ENCODE measurements at regions not wholly inside any gene's neighbourhood (a gene's known extent, or its start where the extent isn't known, plus 50 kb on each side); places are given as distances from the start of the nearest gene placed in this dataset.
"Not testable (repeated sequence)": the region's sequence is repeated elsewhere in the genome, so short reads cannot be mapped to it uniquely, and the experiment has no call there.

GRCh38 chr9:38153152-38153909 lies 84.3 kb upstream of the SHB start:
- DNase-seq: no peak

GRCh38 chr9:38149647-38150046 lies 80.6 kb upstream of the SHB start:
- DNase-seq: no peak

DNA sequence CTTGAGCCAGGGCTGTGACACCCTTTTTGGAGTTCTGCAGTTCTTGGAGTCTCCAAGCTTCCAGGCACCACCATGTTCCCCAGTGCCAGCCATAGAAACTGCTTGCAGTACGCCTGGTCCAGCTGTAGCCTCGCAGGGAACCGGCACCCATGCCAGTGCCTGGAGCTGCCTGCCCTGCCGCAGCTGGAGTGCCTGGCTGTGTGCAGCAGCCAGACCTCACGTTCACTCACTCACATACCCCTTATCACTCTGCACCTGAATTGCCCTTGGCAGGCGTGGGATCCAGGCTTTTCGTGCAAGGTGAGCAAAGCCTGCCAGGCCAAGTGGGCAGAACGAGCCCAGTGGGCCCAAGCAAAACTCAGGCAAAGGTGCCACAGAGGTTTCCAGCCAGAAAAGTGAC lies 77.8 kb upstream of the SHB start:
- DNase-seq: no peak

GRCh38 chr9:38145526-38146053 lies 76.6 kb upstream of the SHB start:
- no peak for DNase-seq

- no peak for DNase-seq
Observed at GRCh38 chr9:38144421-38144820, 75.4 kb upstream of the SHB start.

GRCh38 chr9:38141746-38142591 lies 72.9 kb upstream of the SHB start:
- DNase-seq: no peak

GRCh38 chr9:38138276-38138675 lies 69.2 kb upstream of the SHB start:
- DNase-seq: no peak

GRCh38 chr9:38137342-38137741 lies 68.3 kb upstream of the SHB start:
- no peak for DNase-seq

DNA sequence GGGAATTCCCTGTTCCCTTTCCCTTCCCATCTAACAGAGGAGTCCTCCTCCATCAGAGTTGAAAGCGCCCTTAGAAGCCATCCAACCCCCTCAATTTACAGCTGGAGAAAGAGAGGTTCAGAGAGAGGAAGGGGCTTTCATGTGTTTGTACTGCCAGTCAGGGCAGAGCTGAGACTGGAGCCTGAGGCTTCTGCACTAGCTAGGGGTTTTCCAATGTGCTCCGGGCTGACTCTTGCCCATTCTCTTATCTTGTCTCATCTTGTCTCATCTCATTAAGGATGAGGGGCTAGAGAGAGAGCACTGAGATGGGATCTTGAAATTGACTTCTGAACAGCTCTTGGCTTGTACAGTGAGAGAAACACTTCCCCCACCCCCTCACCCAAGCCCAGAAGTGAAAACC lies 67.4 kb upstream of the SHB start:
- no peak for DNase-seq

DNA sequence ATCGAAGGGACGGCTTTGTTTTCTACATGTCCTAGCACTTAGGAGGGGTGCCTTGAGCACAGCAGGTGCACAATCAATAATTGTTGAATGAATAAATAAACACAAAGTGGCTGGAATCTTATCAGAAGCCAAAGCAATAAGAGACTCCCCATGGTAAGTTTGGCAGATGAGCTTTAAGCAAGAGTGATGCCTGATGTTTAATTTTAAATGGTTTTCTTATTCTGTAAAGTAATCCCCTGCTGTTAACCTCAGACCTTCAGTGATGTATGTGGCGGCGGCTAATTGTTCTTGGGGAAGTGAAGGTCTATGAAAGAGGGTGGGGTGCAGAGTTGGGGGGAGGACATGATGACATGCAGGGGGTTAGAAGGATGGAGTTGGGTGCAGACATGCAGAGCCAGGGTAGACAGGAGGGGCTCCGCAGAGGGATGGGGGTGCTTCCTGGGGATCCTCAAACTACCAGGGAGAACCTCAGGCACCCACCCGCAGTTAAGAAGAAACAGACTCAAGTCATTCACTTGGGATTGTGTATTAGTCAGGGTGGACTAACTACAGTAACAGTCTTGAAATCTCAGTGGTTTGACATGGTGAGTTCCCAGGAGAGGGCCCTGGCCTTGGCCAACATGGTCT lies 65.7 kb upstream of the SHB start:
- DNase-seq: no peak

- DNase-seq: no peak
Observed at GRCh38 chr9:38133595-38133994, 64.6 kb upstream of the SHB start.

DNA sequence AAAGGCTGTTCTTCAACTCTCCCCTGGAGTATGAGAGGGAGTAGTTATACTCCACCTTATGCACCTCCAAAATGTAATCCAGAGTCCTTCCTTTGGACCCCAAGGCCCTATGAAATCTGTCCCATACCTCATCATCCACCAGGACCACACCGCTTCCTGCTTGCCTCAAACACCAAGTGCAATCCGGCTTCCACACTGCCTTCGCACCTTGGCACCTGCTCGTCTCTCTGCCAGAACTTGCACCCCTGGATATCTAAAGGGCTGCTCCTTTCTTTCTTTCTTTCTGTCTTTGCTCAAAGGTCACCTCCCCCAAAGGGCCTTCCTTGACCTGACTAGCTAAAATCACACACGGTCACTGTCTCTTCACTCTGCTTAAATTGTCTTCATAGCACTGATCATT lies 63.9 kb upstream of the SHB start:
- DNase-seq: no peak

- no peak for DNase-seq
Observed at GRCh38 chr9:38131729-38132128, 62.7 kb upstream of the SHB start.

- no peak for DNase-seq
Observed at GRCh38 chr9:38130724-38131123, 61.7 kb upstream of the SHB start.

DNA sequence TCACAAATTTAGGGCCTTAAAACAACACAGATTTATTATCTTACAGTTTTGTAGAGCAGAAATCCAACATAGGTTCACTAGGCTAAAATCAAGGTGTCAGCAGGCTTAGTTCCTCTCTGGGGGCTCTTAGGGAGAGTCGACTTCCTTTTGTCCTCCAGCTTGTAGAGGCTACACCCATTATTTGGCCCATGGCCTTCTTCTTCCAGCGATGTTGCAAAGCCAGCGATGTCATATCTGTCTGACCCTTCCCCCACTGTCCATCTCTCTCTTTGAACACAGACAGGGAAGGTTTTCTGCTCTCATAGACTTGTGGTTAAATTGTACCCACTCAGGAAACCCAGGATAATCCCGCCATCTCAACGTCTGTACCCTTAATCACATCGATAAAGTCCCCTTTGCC lies 60.3 kb upstream of the SHB start:
- DNase-seq: no peak

DNA sequence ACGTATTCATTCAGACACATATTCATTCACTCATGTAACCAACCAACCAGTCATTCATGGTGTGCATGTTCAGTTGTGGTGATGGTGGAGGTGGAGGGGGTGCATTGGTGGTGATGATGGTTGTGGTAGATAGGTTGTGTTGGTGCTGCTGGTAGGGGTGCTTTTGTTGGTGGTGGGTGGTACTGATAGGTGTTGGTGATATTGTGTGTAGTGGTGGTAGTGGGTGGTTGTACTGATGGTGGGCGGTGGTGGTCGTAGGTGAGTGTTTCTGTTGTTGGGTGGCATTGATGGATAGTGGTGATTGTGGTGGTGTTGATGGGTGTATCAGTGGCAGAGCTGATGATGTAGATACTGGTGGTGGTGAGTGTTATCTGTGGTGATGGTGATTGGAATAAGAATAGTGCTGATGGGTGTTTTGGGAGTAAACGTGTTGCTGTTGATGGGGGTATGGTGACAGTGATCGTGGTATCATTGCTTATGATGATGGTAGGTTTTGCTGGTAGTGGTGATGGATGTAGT lies 59.8 kb upstream of the SHB start:
- no peak for DNase-seq

DNA sequence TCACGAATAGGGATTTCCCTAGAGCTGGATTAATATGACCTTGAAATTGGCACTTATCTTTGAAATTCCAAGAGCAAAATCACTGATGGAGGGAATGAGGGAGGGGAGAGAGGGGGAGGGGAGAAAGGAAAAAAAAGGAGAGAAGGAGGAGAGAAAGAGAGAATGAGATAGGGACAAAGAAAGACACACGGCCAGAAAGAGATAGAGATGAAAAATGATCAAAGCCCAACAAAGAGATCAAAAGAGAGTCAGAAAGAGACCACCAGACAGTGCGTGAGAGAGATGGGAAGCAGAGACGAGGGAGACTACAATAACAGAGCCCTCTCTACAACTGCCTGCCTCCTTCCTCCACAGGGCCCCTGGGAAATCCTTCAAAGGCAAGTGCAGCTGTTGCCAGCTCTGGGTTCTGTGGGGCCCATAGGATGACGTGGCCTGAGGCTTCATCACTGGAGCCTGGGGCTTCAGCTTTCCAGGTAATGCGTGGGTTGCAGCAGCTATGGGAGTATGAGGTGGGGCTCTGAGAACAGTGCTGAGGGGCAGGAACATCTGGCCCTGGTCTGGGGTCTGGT lies 58.3 kb upstream of the SHB start:
- no peak for DNase-seq

DNA sequence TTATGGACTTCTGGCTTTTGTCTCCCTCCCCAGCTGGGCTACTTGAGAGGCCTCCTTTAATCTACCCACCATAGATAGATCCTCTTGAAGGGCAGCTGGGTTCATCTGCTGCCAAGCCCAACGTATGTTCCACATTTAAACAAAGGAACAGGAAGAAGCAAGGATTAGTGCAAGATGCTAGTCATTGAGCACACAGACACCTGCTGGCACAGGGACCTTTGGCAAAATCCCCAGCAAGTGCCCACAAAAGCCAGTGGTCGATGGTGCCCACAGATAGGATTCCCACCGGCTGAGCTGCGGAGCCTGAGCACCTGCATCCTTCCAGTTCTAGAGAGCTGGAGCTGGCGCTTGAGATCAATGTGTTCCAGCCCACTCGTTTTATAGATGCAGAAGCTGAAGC lies 57.7 kb upstream of the SHB start:
- no peak for DNase-seq

GRCh38 chr9:38125889-38126288 lies 56.9 kb upstream of the SHB start:
- no peak for DNase-seq

GRCh38 chr9:38123359-38123758 lies 54.3 kb upstream of the SHB start:
- DNase-seq: not testable (repeated sequence)

GRCh38 chr9:38120961-38121360 lies 51.9 kb upstream of the SHB start:
- DNase-seq: no peak

DNA sequence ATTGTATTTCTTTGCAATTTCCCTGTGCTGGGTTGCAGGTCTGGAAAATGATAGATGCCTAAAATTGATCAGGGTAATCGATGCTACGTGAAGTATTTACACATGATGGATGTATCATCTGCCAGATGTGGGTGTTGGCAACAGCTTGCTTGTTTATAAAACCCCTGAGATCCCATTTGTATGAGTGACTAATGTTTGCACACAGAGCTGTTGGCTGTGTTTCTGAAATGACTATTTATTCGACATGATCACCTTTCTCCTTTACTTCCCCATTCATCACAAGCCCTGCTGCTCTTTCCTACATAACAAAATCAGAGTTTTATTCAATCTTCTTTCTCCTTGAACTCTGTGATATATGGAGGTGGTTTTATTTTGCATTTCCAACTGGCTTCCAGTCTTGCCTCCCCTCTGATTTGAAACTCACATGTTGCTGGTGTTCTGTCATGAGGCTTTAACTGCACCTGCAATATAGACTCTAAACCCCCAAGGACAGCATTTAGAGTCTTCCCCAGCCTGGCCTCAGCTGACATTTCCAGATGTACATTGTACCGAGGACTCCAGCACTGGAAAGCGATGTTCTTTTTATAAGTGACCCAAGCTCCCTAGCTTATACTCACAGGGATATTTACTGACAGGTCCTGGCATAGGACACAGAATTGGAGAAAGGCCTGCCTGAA lies 50.7 kb upstream of the SHB start:
- no peak for DNase-seq

Measured in activated naive CD4-positive, alpha-beta T cell treated with anti-CD3 and anti-CD28 coated beads, Interleukin-2, amount 50 U/mL, for 16 hours (primary cell).